Right atrium auricular region (tissue), 2 donors: ENCODE measurements at regions not wholly inside any gene's neighbourhood (a gene's known extent, or its start where the extent isn't known, plus 50 kb on each side); places are given as distances from the start of the nearest gene placed in this dataset.

ENCODE experiments used
- DNase-seq: peaks from one replicate; pipeline ENCODE4 v3.0.0-alpha.2; 2019; ENCODE audit warnings: low spot score
- H3K27ac ChIP-seq, 2 donors: fragments of 200-600 bp; sonication (generic); 1 replicate in 1 of 2; 2 replicates in 1 of 2; pipeline ENCODE4 v1.5.1; 2016 to 2019
- H3K27me3 ChIP-seq, 2 donors: fragments of 200-600 bp; sonication (generic); one replicate each; pipeline versions ENCODE4 v1.5.1 to v1.6.0; 2017 to 2019
- H3K36me3 ChIP-seq: fragments of 200-600 bp; sonication (generic); one replicate; pipeline ENCODE4 v1.5.1; 2016
- H3K4me1 ChIP-seq, 2 donors: fragments of 200-600 bp; sonication (generic); one replicate each; pipeline versions ENCODE4 v1.5.1 to v1.6.0; 2017 to 2019
- H3K4me3 ChIP-seq, 2 donors: fragments of 200-600 bp; sonication (generic); 1 replicate in 1 of 2; 2 replicates in 1 of 2; pipeline ENCODE4 v1.5.1; 2017 to 2019; ENCODE audit warnings: mild to moderate bottlenecking in 1 of 2, moderate library complexity in 1 of 2
- H3K9me3 ChIP-seq, 2 donors: fragments of 200-600 bp; sonication (generic); one replicate each; pipeline ENCODE4 v1.5.1; 2019
- CTCF ChIP-seq, 2 donors: fragments of 200-600 bp; sonication (generic); IDR thresholded peaks; one replicate each; pipeline ENCODE4 v1.5.1; 2019; ENCODE audit warnings: antibody characterized with exemption in 2 of 2

GRCh38 chr1:114235281-114235680, 81.6 kb upstream of the SYT6 start:
- H3K27me3 ChIP-seq = no peaks in the 10 kb centered on the region
- no peak for DNase-seq

GRCh38 chr1:114234408-114235124, 80.9 kb upstream of the SYT6 start:
- no peaks in the 10 kb centered on the region for H3K27me3 ChIP-seq
- H3K4me1 ChIP-seq = peaks cover 0 to 13% of the 10 kb centered on the region in 2 donors
- no peak for DNase-seq
- no peak overlapping the region for H3K4me3 ChIP-seq
- no peak overlapping the region for H3K27ac ChIP-seq
- no peaks in the 10 kb centered on the region for H3K9me3 ChIP-seq
- H3K36me3 ChIP-seq = no peaks in the 10 kb centered on the region
- TF ChIP-seq CTCF (IDR thresholded peaks at IDR 0.05) = no peak

More at GRCh38 chr1:114235281-114235680, 81.6 kb upstream of the SYT6 start:
- no peak for TF ChIP-seq CTCF (IDR thresholded peaks at IDR 0.05)
- H3K36me3 ChIP-seq = no peaks in the 10 kb centered on the region
- no peak overlapping the region for H3K4me3 ChIP-seq
- peak overlapping the region in 1 of 2 donors; percentile 8 for H3K27ac ChIP-seq
- H3K4me1 ChIP-seq = peaks cover 0 to 13% of the 10 kb centered on the region in 2 donors
- H3K9me3 ChIP-seq = no peaks in the 10 kb centered on the region

GRCh38 chr1:114232691-114233090, 79.0 kb upstream of the SYT6 start:
- Histone ChIP-seq H3K36me3 (no peaks in the 10 kb centered on the region), H3K27ac (no peak overlapping the region), H3K4me1 (peaks cover 0 to 13% of the 10 kb centered on the region in 2 donors), H3K4me3 (no peak overlapping the region), H3K9me3 (no peaks in the 10 kb centered on the region), H3K27me3 (no peaks in the 10 kb centered on the region)
- no peak for DNase-seq
- no peak for TF ChIP-seq CTCF (IDR thresholded peaks at IDR 0.05)

- H3K27me3 ChIP-seq = no peaks in the 10 kb centered on the region
- no peak overlapping the region for H3K27ac ChIP-seq
- H3K4me1 ChIP-seq = peaks cover 0 to 13% of the 10 kb centered on the region in 2 donors
- no peak overlapping the region for H3K4me3 ChIP-seq
- no peak for DNase-seq
- no peaks in the 10 kb centered on the region for H3K36me3 ChIP-seq
- no peak for TF ChIP-seq CTCF (IDR thresholded peaks at IDR 0.05)
- H3K9me3 ChIP-seq = no peaks in the 10 kb centered on the region
Measured at GRCh38 chr1:114231301-114231700, 77.6 kb upstream of the SYT6 start.

- H3K27ac ChIP-seq = no peak overlapping the region
- no peaks in the 10 kb centered on the region for H3K9me3 ChIP-seq
- no peak for DNase-seq
- H3K36me3 ChIP-seq = no peaks in the 10 kb centered on the region
- H3K4me3 ChIP-seq = no peak overlapping the region
- peaks cover 0 to under 1% of the 10 kb centered on the region in 2 donors for H3K4me1 ChIP-seq
- H3K27me3 ChIP-seq = no peaks in the 10 kb centered on the region
- no peak for TF ChIP-seq CTCF (IDR thresholded peaks at IDR 0.05)
Measured at GRCh38 chr1:114229368-114229767, 75.7 kb upstream of the SYT6 start.

- H3K27ac ChIP-seq = no peak overlapping the region
- H3K4me3 ChIP-seq = no peak overlapping the region
- H3K4me1 ChIP-seq = no peaks in the 10 kb centered on the region
- no peak for DNase-seq
- TF ChIP-seq CTCF (IDR thresholded peaks at IDR 0.05) = no peak
- no peaks in the 10 kb centered on the region for H3K9me3 ChIP-seq
- no peaks in the 10 kb centered on the region for H3K36me3 ChIP-seq
- H3K27me3 ChIP-seq = no peaks in the 10 kb centered on the region
Measured at GRCh38 chr1:114227059-114227458, 73.4 kb upstream of the SYT6 start.
